ENCODE measurements at regions not wholly inside any gene's neighbourhood (a gene's known extent, or its start where the extent isn't known, plus 50 kb on each side); places are given as distances from the start of the nearest gene placed in this dataset.
"Not testable (repeated sequence)": the region's sequence is repeated elsewhere in the genome, so short reads cannot be mapped to it uniquely, and the experiment has no call there.

DNA sequence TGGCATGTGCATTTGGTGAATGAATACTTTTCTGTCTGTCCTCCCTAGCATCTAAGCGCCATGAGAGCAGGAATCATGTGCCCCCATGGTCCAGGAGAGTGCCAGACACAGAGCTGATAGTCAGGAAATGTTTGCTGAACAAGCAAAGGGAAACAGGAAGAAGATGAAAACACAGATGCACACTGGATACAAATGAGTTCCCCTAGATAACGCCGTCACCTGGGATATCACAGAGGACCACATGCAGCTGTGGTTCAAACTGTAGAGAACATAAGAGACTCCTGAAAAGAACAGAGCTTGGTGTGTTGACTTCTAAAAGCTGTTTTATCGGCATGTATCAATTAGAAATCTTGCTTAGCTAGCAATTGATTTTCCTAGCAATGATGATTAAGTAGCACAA lies 293.7 kb downstream of the BTBD3 start:
- DNase-seq = no peak

- DNase-seq = no peak
Observed at GRCh38 chr20:12217382-12217781, 299.7 kb downstream of the BTBD3 start.

DNA sequence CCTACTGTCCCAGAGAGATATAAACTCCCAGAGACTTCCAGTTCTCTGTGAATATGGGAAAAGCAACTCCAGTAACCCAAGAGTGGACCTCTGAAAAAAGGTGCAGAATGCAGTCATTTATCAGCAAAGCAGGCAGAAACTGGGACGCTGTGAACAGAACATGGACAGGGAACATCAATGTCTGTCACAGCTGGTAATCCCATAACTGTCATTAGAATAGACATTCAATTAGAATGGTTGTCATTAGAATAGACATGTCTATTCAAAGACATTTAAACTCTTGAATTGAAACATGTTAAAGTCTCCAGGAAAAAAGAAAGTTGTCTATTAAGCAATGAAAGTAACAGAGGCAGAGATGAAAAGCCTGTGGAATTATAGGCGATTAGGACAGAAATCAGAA lies 302.1 kb downstream of the BTBD3 start:
- DNase-seq = no peak

GRCh38 chr20:12223057-12223456 lies 305.4 kb downstream of the BTBD3 start:
- no peak for DNase-seq

DNA sequence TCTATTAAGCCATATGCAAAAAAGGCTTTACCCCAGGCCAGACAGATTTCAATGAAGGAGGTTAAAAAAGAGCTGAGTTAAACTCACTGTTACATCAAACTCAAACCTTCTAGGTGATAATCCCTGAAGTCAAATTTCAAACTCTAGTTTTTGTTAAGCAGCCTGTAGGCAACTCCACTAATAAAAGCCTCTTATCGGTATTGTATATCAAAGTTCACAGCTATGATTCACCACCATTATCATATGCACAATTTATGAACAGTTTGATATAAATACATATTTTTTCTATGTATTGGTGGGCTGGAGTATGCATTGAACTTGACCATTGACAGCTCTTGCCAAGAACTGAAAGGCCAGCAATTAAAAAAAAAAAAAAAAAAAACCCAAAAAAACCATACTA lies 308.2 kb downstream of the BTBD3 start:
- DNase-seq = no peak

DNA sequence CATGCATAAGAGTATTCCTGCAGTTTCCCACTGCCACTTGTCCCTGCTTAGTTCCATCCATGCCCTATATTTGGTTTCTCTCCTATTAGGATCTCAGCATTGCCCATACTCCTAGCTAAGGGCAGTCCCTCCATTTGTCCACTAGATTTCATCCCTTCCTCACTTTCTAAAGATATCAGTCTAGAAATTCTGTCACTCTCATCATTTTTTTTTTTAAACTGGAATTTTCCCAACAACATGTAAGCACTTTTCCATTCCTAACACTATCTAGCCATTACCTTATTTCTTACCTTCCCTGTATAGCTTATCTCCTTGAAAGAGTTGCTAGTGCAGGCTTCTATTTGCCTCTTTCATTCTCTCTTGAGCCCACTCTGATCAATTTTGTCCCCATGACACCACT lies 312.2 kb downstream of the BTBD3 start:
- no peak for DNase-seq

- no peak for DNase-seq
Observed at GRCh38 chr20:12237772-12238171, 320.1 kb downstream of the BTBD3 start.

- no peak for DNase-seq
Observed at GRCh38 chr20:12241065-12241464, 323.4 kb downstream of the BTBD3 start.

DNA sequence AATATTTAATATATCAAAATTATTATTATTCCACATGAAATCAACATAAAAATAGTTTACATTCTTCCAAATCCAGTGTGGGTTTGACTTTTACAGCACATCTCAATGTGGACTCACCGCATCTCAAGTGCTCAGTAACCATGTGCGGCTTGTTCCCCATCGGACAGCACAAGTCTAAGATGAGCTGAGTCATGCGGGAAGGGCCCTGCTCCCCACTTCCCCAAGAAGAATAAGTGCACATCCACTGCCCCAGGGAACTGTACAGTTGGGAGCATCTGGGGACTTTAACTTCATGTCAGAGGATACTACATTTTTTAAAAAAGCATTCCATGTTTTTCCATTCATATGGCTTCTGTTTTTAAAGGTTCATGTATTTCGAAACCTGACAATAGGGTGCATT lies 325.6 kb downstream of the BTBD3 start:
- no peak for DNase-seq

- DNase-seq = no peak
Observed at GRCh38 chr20:12248481-12248880, 330.8 kb downstream of the BTBD3 start.

DNA sequence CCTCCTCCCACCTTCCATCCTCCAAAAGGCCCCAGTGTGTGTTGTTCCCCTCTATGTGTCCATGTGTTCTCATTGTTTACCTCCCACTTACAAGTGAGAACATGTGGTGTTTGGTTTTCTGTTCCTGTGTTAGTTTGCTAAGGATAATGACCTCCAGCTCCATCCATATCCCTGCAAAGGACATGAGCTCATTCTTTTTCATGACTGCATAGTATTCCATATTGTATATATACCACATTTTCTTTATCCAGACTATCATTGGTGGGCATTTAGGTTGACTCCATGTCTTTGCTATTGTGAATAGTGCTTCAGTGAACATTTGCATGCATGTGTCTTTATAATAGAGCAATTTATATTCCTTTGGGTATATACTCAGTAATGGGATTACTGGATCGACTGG lies 333.0 kb downstream of the BTBD3 start:
- not testable (repeated sequence) for DNase-seq

DNA sequence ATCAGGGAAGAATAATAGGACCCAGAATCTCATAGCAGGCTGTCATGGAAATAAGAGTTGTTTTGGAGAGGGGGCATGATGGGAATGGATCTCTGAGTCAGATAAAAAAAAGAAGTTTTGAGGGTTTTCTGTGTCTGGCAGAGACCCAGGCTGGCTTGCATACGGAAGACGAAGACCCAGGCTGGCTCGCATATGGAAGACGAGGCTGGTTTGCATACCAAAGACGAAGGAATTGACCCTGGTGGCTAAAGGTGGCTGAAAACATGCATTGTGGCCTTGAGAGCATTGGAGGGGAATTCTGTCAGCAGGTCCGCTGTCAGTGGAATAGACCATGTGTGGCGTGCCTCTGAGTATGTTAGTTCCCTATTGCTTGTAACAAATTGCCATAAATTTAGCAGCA lies 335.1 kb downstream of the BTBD3 start:
- no peak for DNase-seq

- DNase-seq = no peak
Observed at GRCh38 chr20:12255461-12255970, 337.8 kb downstream of the BTBD3 start.

DNA sequence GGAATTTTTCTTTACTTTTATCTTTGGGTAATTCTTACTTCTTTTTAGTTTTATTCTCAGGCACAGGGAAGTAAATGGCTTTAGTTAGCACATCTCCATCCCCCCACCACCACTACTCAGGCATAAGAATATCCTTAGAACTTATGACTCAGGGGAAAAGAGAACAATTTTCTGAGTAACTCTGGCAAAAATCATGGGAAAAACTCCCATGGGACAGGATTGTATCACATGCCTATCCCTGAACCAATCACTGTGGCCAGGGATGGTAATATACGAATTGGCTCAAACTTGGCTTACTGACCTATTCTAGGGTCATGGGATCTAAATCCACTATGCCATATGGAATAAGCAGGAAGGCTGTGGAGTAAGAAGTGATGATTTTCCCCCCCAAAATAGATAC lies 339.1 kb downstream of the BTBD3 start:
- no peak for DNase-seq

DNA sequence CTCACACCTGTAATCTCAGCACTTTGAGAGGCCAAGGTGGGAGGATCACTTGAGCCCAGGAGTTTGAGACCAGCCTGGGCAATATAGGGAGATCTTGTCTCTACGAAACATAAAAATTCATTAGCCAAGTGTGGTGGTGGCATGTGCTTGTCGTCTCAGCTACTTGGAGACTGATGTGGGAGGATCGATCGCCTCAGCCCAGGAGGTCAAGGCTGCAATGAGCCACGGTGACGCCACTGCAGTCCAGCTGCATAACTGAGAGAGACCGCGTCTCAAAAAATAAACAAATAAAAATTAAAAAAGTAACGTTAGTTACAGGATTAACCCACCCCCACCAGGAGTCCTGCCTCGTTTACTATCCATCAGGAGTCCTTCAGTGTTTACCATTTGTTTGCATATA lies 345.1 kb downstream of the BTBD3 start:
- DNase-seq = no peak

- peak in 1 of 2 experiments; percentile 28 for DNase-seq
Observed at GRCh38 chr20:12264711-12265110, 347.0 kb downstream of the BTBD3 start.

- no peak for DNase-seq
Observed at GRCh38 chr20:12265662-12266061, 348.0 kb downstream of the BTBD3 start.

- no peak for DNase-seq
Observed at GRCh38 chr20:12269579-12269978, 351.9 kb downstream of the BTBD3 start.

DNA sequence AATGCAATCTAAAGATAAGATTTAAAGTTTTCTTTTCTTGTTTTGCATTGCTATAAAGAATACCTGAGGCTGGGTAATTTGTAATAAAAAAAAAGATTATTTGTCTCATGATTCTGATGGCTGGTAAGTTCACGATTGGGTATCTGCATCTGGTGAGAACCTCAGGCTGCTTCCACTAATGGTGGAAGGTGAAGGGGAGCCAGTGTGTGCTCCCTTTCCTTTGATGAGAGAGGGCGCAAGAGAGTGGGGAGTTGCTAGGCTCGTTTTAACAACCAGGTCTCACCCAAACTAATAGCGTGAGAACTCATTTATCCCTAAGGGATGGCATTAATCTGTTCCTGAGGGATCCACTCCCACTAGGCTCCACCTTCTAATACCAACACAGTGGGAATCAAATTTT lies 353.2 kb downstream of the BTBD3 start:
- no peak for DNase-seq

GRCh38 chr20:12276011-12276673 lies 358.4 kb downstream of the BTBD3 start:
- DNase-seq = no peak

DNA sequence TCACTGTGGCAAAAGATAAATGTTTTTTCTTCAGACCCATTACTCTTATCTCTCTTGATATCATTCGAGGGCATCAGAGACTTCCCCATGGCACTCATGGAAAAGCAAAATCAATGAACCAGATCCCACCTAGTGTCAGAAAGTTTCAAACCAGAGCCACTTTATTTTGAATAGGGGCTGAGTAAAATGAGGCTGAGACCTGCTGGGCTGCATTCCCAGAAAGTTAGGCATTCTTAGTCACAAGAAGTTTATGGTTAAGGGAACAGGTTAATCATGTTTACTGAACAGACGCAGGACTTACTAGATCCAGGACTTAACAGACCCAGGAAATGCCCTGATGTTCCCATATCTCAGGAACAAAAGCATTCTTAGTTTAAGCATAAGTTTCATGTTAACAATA lies 369.9 kb downstream of the BTBD3 start:
- DNase-seq = no peak

DNA sequence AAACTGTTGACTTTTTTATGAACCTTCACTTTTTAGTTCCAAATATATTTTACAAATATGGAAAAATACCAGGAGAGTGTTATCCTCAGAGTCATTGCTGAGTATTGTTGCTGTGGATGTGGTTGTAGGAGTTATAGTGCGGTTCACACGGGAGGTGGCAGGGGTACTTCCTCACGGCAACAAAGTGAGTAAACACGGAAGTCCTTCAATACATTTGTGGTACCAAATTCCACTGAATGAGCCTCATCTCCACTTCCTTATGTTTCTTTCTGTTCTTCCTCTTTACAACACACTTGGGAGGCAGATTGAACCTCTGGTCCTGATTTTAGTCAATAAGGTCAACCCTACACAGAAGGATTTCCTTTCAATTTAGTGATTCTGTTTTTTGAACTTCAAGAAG lies 371.8 kb downstream of the BTBD3 start:
- no peak for DNase-seq

DNA sequence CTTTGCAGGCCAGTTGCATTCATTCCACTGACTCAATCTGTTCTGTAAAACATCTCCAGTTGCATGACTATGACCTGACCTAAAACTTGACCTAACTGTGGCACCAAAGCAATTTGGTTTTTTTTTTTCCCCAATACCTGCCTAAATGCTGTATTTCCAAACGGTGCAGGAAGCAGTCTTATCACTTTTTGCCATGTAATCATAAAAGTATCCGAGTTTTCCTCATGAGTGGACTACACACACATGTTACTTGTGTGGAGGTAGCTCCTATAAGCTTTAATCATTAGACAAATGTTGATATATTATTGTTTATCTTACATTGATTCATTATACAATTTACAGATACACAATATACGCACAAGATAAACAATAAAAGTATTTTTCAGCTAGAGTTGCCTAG lies 373.7 kb downstream of the BTBD3 start:
- DNase-seq = no peak

GRCh38 chr20:12293900-12294299 lies 376.2 kb downstream of the BTBD3 start:
- no peak for DNase-seq

DNA sequence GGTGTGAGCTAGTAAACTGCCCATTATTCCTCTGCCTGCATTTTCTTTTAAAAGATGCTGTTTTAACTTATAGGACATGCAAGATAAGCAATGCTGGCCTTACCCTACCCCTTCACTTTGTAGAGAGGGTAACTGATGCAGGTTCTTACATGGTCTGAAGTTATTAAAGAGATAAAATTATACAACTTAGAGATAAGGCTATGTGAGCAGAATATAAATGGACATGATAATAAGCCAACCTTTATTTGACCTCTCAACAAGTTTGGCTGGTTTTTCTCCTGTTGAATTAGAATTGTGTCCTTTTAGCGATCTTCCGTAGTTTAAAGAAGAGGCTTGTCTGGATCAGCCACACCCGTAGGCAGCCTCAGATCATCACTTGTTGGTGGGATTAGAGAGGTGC lies 377.0 kb downstream of the BTBD3 start:
- no peak for DNase-seq

Measured in NCI-H524 (cell line).